ENCODE measurements at regions not wholly inside any gene's neighbourhood (a gene's known extent, or its start where the extent isn't known, plus 50 kb on each side); places are given as distances from the start of the nearest gene placed in this dataset.

- no peak overlapping the region for H3K4me3 ChIP-seq (ENCODE audit: low read depth, low read length)
- DNase-seq (ENCODE audit: low read depth, low spot score) = no peak
- in situ Hi-C loops (cut with HindIII; ENCODE audit: low sequenced_read_pairs) = no loop called here
- no peak for TF ChIP-seq CTCF (IDR thresholded peaks at IDR 0.05; ENCODE audit: low read depth, low read length)
Measured at GRCh38 chr1:221919743-221920142, 177.9 kb upstream of the DUSP10 start.

- TF ChIP-seq CTCF (IDR thresholded peaks at IDR 0.05; ENCODE audit: low read depth, low read length) = no peak
- no peak for DNase-seq (ENCODE audit: low read depth, low spot score)
- H3K4me3 ChIP-seq (ENCODE audit: low read depth, low read length) = no peak overlapping the region
- in situ Hi-C loops (cut with HindIII; ENCODE audit: low sequenced_read_pairs) = no loop called here
Measured at GRCh38 chr1:221919341-221919740, 177.5 kb upstream of the DUSP10 start.

GRCh38 chr1:221916176-221916575, 174.3 kb upstream of the DUSP10 start:
- H3K4me3 ChIP-seq (ENCODE audit: low read depth, low read length) = no peak overlapping the region
- TF ChIP-seq CTCF (IDR thresholded peaks at IDR 0.05; ENCODE audit: low read depth, low read length) = no peak
- no peak for DNase-seq (ENCODE audit: low read depth, low spot score)
- in situ Hi-C loops (cut with HindIII; ENCODE audit: low sequenced_read_pairs) = no loop called here

- in situ Hi-C loops (cut with HindIII; ENCODE audit: low sequenced_read_pairs) = no loop called here
- no peak for TF ChIP-seq CTCF (IDR thresholded peaks at IDR 0.05; ENCODE audit: low read depth, low read length)
- no peak for DNase-seq (ENCODE audit: low read depth, low spot score)
- no peak overlapping the region for H3K4me3 ChIP-seq (ENCODE audit: low read depth, low read length)
Measured at GRCh38 chr1:221915764-221916163, 173.9 kb upstream of the DUSP10 start.

GRCh38 chr1:221913351-221913892, 171.5 kb upstream of the DUSP10 start:
- no peak for DNase-seq (ENCODE audit: low read depth, low spot score)
- TF ChIP-seq CTCF (IDR thresholded peaks at IDR 0.05; ENCODE audit: low read depth, low read length) = no peak
- in situ Hi-C loops (cut with HindIII; ENCODE audit: low sequenced_read_pairs) = no loop called here
- H3K4me3 ChIP-seq (ENCODE audit: low read depth, low read length) = no peak overlapping the region

GRCh38 chr1:221912230-221912629, 170.3 kb upstream of the DUSP10 start:
- no peak for TF ChIP-seq CTCF (IDR thresholded peaks at IDR 0.05; ENCODE audit: low read depth, low read length)
- no peak overlapping the region for H3K4me3 ChIP-seq (ENCODE audit: low read depth, low read length)
- in situ Hi-C loops (cut with HindIII; ENCODE audit: low sequenced_read_pairs) = no loop called here
- no peak for DNase-seq (ENCODE audit: low read depth, low spot score)

GRCh38 chr1:221911714-221912113, 169.8 kb upstream of the DUSP10 start:
- H3K4me3 ChIP-seq (ENCODE audit: low read depth, low read length) = no peak overlapping the region
- no peak for DNase-seq (ENCODE audit: low read depth, low spot score)
- in situ Hi-C loops (cut with HindIII; ENCODE audit: low sequenced_read_pairs) = no loop called here
- no peak for TF ChIP-seq CTCF (IDR thresholded peaks at IDR 0.05; ENCODE audit: low read depth, low read length)

Data from astrocyte of the spinal cord (primary cell).